ENCODE measurements at regions not wholly inside any gene's neighbourhood (a gene's known extent, or its start where the extent isn't known, plus 50 kb on each side); places are given as distances from the start of the nearest gene placed in this dataset.

DNA sequence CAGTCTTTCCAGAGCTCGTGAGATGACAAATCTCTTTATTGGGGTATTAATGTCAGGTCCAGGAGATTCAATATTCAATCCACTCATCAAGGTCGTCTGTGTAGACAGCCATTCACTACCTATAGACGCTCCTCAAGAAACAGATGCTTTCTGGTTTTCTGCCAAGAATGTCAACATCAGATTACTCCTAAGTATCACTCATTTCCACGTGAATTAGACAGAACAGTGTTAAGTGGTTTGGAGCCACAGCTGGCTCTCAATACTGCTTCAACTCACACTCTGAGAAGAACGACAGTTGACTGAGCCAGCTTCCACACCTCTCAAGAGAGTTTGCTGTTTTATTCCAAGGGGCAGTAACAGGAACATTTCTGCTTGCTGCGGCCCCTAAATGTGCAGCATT, 113.5 kb upstream of the NEDD4L start:
- no peak overlapping the region for H2AFZ ChIP-seq (ENCODE audit: low read depth, low read length, poor library complexity, severe bottlenecking)
- H3K4me3 ChIP-seq (replicated peaks in 1 of 2; ENCODE audit: low read depth in 1 of 2, low read length in 2 of 2) = no peak overlapping the region
- CTCF ChIA-PET = no interaction called here
- no TSS peak for BruUV-seq (replicated peaks)
- H3K79me2 ChIP-seq (ENCODE audit: insufficient read depth, low read length) = no peaks in the 10 kb centered on the region
- peaks cover 0 to under 1% of the 10 kb centered on the region in 2 experiments; a peak in 2 of 4 replicates for H3K4me1 ChIP-seq (ENCODE audit: control insufficient read depth in 1 of 2, insufficient read depth in 2 of 2, low read length in 2 of 2)
- ATAC-seq = no peak
- H3K9ac ChIP-seq (ENCODE audit: low read length) = no peak overlapping the region
- TF ChIP-seq JUND (IDR thresholded peaks at IDR 0.05) (no peak), ZFX (IDR thresholded peaks at IDR 0.05) (no peak), SP1 (IDR thresholded peaks at IDR 0.05; ENCODE audit: low read depth) (no peak), POLR2AphosphoS5 (IDR thresholded peaks at IDR 0.05; ENCODE audit: low read depth, low read length) (no peak), EZH2phosphoT487 (IDR thresholded peaks at IDR 0.05; ENCODE audit: borderline replicate concordance) (no peak), POLR2A (IDR thresholded peaks at IDR 0.05; ENCODE audit: borderline replicate concordance, extremely low read depth, insufficient read depth, insufficient read length) (no peak), ZNF274 (IDR thresholded peaks at IDR 0.05; ENCODE audit: low read depth, low read length) (no peak), TCF7L2 (IDR thresholded peaks at IDR 0.05; ENCODE audit: borderline replicate concordance, extremely low read depth, insufficient read depth, insufficient read length) (no peak), SIN3A (IDR thresholded peaks at IDR 0.05; ENCODE audit: low read depth) (no peak), FOSL1 (IDR thresholded peaks at IDR 0.05; ENCODE audit: low read depth) (no peak), EGR1 (IDR thresholded peaks at IDR 0.05; ENCODE audit: low read depth) (no peak), EZH2 (IDR thresholded peaks at IDR 0.05) (no peak), SRF (IDR thresholded peaks at IDR 0.05; ENCODE audit: low read depth) (no peak), ELF1 (IDR thresholded peaks at IDR 0.05; ENCODE audit: borderline replicate concordance, low read depth) (no peak), YY1 (IDR thresholded peaks at IDR 0.05; ENCODE audit: extremely low read depth, insufficient replicate concordance, low read depth, low read length) (no peak), RAD21 (IDR thresholded peaks at IDR 0.05; ENCODE audit: low read depth) (no peak)
- TF ChIP-seq, protein P1, sequence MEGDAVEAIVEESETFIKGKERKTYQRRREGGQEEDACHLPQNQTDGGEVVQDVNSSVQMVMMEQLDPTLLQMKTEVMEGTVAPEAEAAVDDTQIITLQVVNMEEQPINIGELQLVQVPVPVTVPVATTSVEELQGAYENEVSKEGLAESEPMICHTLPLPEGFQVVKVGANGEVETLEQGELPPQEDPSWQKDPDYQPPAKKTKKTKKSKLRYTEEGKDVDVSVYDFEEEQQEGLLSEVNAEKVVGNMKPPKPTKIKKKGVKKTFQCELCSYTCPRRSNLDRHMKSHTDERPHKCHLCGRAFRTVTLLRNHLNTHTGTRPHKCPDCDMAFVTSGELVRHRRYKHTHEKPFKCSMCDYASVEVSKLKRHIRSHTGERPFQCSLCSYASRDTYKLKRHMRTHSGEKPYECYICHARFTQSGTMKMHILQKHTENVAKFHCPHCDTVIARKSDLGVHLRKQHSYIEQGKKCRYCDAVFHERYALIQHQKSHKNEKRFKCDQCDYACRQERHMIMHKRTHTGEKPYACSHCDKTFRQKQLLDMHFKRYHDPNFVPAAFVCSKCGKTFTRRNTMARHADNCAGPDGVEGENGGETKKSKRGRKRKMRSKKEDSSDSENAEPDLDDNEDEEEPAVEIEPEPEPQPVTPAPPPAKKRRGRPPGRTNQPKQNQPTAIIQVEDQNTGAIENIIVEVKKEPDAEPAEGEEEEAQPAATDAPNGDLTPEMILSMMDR (IDR thresholded peaks at IDR 0.05 in 2 of 3, conservative IDR thresholded peaks at IDR 0.05 in 1 of 3; ENCODE audit: borderline replicate concordance in 1 of 3, insufficient read depth in 1 of 3, low read depth in 2 of 3, low read length in 2 of 3) = no peak
- TF ChIP-seq, protein P2, sequence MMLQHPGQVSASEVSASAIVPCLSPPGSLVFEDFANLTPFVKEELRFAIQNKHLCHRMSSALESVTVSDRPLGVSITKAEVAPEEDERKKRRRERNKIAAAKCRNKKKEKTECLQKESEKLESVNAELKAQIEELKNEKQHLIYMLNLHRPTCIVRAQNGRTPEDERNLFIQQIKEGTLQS (IDR thresholded peaks at IDR 0.05) = no peak
- TF ChIP-seq, protein P3, sequence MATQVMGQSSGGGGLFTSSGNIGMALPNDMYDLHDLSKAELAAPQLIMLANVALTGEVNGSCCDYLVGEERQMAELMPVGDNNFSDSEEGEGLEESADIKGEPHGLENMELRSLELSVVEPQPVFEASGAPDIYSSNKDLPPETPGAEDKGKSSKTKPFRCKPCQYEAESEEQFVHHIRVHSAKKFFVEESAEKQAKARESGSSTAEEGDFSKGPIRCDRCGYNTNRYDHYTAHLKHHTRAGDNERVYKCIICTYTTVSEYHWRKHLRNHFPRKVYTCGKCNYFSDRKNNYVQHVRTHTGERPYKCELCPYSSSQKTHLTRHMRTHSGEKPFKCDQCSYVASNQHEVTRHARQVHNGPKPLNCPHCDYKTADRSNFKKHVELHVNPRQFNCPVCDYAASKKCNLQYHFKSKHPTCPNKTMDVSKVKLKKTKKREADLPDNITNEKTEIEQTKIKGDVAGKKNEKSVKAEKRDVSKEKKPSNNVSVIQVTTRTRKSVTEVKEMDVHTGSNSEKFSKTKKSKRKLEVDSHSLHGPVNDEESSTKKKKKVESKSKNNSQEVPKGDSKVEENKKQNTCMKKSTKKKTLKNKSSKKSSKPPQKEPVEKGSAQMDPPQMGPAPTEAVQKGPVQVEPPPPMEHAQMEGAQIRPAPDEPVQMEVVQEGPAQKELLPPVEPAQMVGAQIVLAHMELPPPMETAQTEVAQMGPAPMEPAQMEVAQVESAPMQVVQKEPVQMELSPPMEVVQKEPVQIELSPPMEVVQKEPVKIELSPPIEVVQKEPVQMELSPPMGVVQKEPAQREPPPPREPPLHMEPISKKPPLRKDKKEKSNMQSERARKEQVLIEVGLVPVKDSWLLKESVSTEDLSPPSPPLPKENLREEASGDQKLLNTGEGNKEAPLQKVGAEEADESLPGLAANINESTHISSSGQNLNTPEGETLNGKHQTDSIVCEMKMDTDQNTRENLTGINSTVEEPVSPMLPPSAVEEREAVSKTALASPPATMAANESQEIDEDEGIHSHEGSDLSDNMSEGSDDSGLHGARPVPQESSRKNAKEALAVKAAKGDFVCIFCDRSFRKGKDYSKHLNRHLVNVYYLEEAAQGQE (IDR thresholded peaks at IDR 0.05; ENCODE audit: low read depth) = no peak
- TF ChIP-seq, protein P4, sequence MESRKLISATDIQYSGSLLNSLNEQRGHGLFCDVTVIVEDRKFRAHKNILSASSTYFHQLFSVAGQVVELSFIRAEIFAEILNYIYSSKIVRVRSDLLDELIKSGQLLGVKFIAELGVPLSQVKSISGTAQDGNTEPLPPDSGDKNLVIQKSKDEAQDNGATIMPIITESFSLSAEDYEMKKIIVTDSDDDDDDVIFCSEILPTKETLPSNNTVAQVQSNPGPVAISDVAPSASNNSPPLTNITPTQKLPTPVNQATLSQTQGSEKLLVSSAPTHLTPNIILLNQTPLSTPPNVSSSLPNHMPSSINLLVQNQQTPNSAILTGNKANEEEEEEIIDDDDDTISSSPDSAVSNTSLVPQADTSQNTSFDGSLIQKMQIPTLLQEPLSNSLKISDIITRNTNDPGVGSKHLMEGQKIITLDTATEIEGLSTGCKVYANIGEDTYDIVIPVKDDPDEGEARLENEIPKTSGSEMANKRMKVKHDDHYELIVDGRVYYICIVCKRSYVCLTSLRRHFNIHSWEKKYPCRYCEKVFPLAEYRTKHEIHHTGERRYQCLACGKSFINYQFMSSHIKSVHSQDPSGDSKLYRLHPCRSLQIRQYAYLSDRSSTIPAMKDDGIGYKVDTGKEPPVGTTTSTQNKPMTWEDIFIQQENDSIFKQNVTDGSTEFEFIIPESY (IDR thresholded peaks at IDR 0.05; ENCODE audit: extremely low read depth, insufficient replicate concordance, low read length) = no peak
- H3K27me3 ChIP-seq (ENCODE audit: insufficient read depth, low read length) = no peaks in the 10 kb centered on the region
- no peak overlapping the region for H3K27ac ChIP-seq (ENCODE audit: low read depth, low read length)
- no peak overlapping the region for H3K4me2 ChIP-seq (ENCODE audit: low read length)
- no peaks in the 10 kb centered on the region for H3K9me2 ChIP-seq (ENCODE audit: insufficient read depth)
- no peaks in the 10 kb centered on the region for H3K9me3 ChIP-seq (ENCODE audit: control insufficient read depth in 1 of 2, insufficient read depth in 1 of 2, low read depth in 1 of 2, low read length in 2 of 2)
- intact Hi-C loops (cut with micrococcal nuclease) = no loop called here
- H3K36me3 ChIP-seq (ENCODE audit: control insufficient read depth in 1 of 2, insufficient read depth in 2 of 2, low read length in 2 of 2) = no peaks in the 10 kb centered on the region
- POLR2A ChIA-PET = no interaction called here
- RAD21 ChIA-PET (ENCODE audit: low non-redundant PET in 1 of 2, low total read pairs in 2 of 2, uncharacterized antibody in 2 of 2, unreplicated experiment in 2 of 2) = no interaction called here
- DNase-seq (ENCODE audit: low read depth, low spot score) = no peak
- H4K20me1 ChIP-seq (ENCODE audit: insufficient read depth) = no peaks in the 10 kb centered on the region
